ENCODE measurements at regions not wholly inside any gene's neighbourhood (a gene's known extent, or its start where the extent isn't known, plus 50 kb on each side); places are given as distances from the start of the nearest gene placed in this dataset.

GRCh38 chr15:38062696-38063095 lies 128.3 kb downstream of the TMCO5A start:
- Histone ChIP-seq H3K4me2 (ENCODE audit: low read length) (no peak overlapping the region), H3K9me3 (ENCODE audit: control insufficient read depth in 1 of 2, insufficient read depth in 1 of 2, low read depth in 1 of 2, low read length in 2 of 2) (no peaks in the 10 kb centered on the region), H2AFZ (ENCODE audit: low read depth, low read length, poor library complexity, severe bottlenecking) (no peak overlapping the region), H4K20me1 (ENCODE audit: insufficient read depth) (no peaks in the 10 kb centered on the region), H3K27me3 (ENCODE audit: insufficient read depth, low read length) (no peaks in the 10 kb centered on the region), H3K79me2 (ENCODE audit: insufficient read depth, low read length) (no peaks in the 10 kb centered on the region), H3K4me3 (replicated peaks in 1 of 2; ENCODE audit: low read depth in 1 of 2, low read length in 2 of 2) (no peak overlapping the region), H3K9me2 (ENCODE audit: insufficient read depth) (no peaks in the 10 kb centered on the region), H3K27ac (ENCODE audit: low read depth, low read length) (no peak overlapping the region), H3K9ac (ENCODE audit: low read length) (no peak overlapping the region), H3K36me3 (ENCODE audit: control insufficient read depth in 1 of 2, insufficient read depth in 2 of 2, low read length in 2 of 2) (no peaks in the 10 kb centered on the region), H3K4me1 (ENCODE audit: control insufficient read depth in 1 of 2, insufficient read depth in 2 of 2, low read length in 2 of 2) (no peaks in the 10 kb centered on the region)
- CTCF ChIA-PET, result no interaction called here
- DNase-seq (ENCODE audit: low read depth, low spot score), result no peak
- no peak for TF ChIP-seq ZFX (IDR thresholded peaks at IDR 0.05)
- no peak for TF ChIP-seq SRF (IDR thresholded peaks at IDR 0.05; ENCODE audit: low read depth)
- TF ChIP-seq EGR1 (IDR thresholded peaks at IDR 0.05; ENCODE audit: low read depth), result no peak
- TF ChIP-seq TCF7L2 (IDR thresholded peaks at IDR 0.05; ENCODE audit: borderline replicate concordance, extremely low read depth, insufficient read depth, insufficient read length), result no peak
- no peak for TF ChIP-seq ELF1 (IDR thresholded peaks at IDR 0.05; ENCODE audit: borderline replicate concordance, low read depth)
- no peak for TF ChIP-seq EZH2phosphoT487 (IDR thresholded peaks at IDR 0.05; ENCODE audit: borderline replicate concordance)
- no peak for TF ChIP-seq CTCF (IDR thresholded peaks at IDR 0.05 in 2 of 3, conservative IDR thresholded peaks at IDR 0.05 in 1 of 3; ENCODE audit: borderline replicate concordance in 1 of 3, insufficient read depth in 1 of 3, low read depth in 2 of 3, low read length in 2 of 3)
- TF ChIP-seq CBX3 (IDR thresholded peaks at IDR 0.05; ENCODE audit: low read depth), result no peak
- TF ChIP-seq JUND (IDR thresholded peaks at IDR 0.05), result no peak
- TF ChIP-seq CEBPB (IDR thresholded peaks at IDR 0.05; ENCODE audit: low read depth), result no peak
- no peak for TF ChIP-seq SIN3A (IDR thresholded peaks at IDR 0.05; ENCODE audit: low read depth)
- no peak for TF ChIP-seq POLR2AphosphoS5 (IDR thresholded peaks at IDR 0.05; ENCODE audit: low read depth, low read length)
- TF ChIP-seq POLR2A (IDR thresholded peaks at IDR 0.05; ENCODE audit: borderline replicate concordance, extremely low read depth, insufficient read depth, insufficient read length), result no peak
- TF ChIP-seq ZBTB33 (IDR thresholded peaks at IDR 0.05; ENCODE audit: extremely low read depth, insufficient replicate concordance, low read length), result no peak
- TF ChIP-seq RAD21 (IDR thresholded peaks at IDR 0.05; ENCODE audit: low read depth), result no peak
- TF ChIP-seq FOSL1 (IDR thresholded peaks at IDR 0.05; ENCODE audit: low read depth), result no peak
- no peak for TF ChIP-seq SP1 (IDR thresholded peaks at IDR 0.05; ENCODE audit: low read depth)
- RAD21 ChIA-PET (ENCODE audit: low non-redundant PET in 1 of 2, low total read pairs in 2 of 2, uncharacterized antibody in 2 of 2, unreplicated experiment in 2 of 2), result no interaction called here
- POLR2A ChIA-PET, result no interaction called here
- no peak for ATAC-seq
- intact Hi-C loops (cut with micrococcal nuclease), result no loop called here
- no TSS peak for BruUV-seq (replicated peaks)

Data from HCT116 (cell line).